IMR-90 (cell line): ENCODE measurements at regions not wholly inside any gene's neighbourhood (a gene's known extent, or its start where the extent isn't known, plus 50 kb on each side); places are given as distances from the start of the nearest gene placed in this dataset.

Source experiments
- ATAC-seq: fragments of 200-7000 bp; cut with Tn5 transposase; 2 replicates; pipeline ENCODE4 v1.9.1; 2020; ENCODE audit warnings: low read depth, mild to moderate bottlenecking, moderate library complexity
- BruUV-seq: library from RNA; stranded (reverse); fragments of 400-500 nt; replicated peaks from 2 replicates; lab custom pipeline; 2021; lab: Mats Ljungman, UMichigan
- CTCF ChIA-PET: fragments of 300-600 bp; formaldehyde crosslinking; extraction: SDS; loops from one replicate; lab custom pipeline; 2021; ENCODE audit warnings: antibody characterized with exemption; lab: Yijun Ruan, JAX
- POLR2A ChIA-PET: fragments of 300-600 bp; sonication (Branson Sonifier 250); formaldehyde crosslinking; loops from one replicate; lab custom pipeline; 2022; ENCODE audit warnings: antibody characterized with exemption; ENCODE audit not compliant: unreplicated experiment; lab: Charles Lee
- DNase-seq: peaks from one replicate; pipeline ENCODE4 v3.0.0; 2013
- H2AFZ ChIP-seq: replicated peaks from 2 replicates; pipeline ENCODE3; 2013; ENCODE audit warnings: low read length, mild to moderate bottlenecking; ENCODE audit not compliant: poor library complexity
- H2AK5ac ChIP-seq: 2 replicates; pipeline ENCODE4 v1.6.1; 2013; ENCODE audit warnings: low read depth, low read length, inconsistent platforms
- H2AK9ac ChIP-seq: replicated peaks from 2 replicates; pipeline ENCODE3; 2013; ENCODE audit warnings: mild to moderate bottlenecking, low read depth, low read length, moderate library complexity; ENCODE audit not compliant: poor library complexity
- H2BK120ac ChIP-seq: 2 replicates; pipeline ENCODE4 v1.6.1; 2013; ENCODE audit warnings: low read depth, low read length, inconsistent platforms
- H2BK15ac ChIP-seq: 3 replicates; pipeline ENCODE4 v1.6.1; 2013; ENCODE audit warnings: low read depth, low read length, inconsistent platforms
- H2BK20ac ChIP-seq: 2 replicates; pipeline ENCODE4 v1.6.1; 2013; ENCODE audit warnings: low read depth, mild to moderate bottlenecking, inconsistent platforms, low read length, moderate library complexity
- H2BK5ac ChIP-seq: 2 replicates; pipeline ENCODE4 v1.6.1; 2013; ENCODE audit warnings: mild to moderate bottlenecking, low read depth, low read length, inconsistent platforms; ENCODE audit not compliant: poor library complexity, severe bottlenecking
- H3K14ac ChIP-seq: replicated peaks from 2 replicates; pipeline ENCODE4 v1.6.1; 2013; ENCODE audit warnings: low read depth, low read length, inconsistent platforms
- H3K18ac ChIP-seq: 2 replicates; pipeline ENCODE4 v1.6.1; 2013; ENCODE audit warnings: low read depth, low read length, control low read depth
- H3K23ac ChIP-seq: 2 replicates; pipeline ENCODE4 v1.6.1; 2013; ENCODE audit warnings: low read depth, low read length, inconsistent platforms
- H3K27ac ChIP-seq: 2 replicates; pipeline ENCODE4 v1.5.1; 2013; ENCODE audit warnings: mild to moderate bottlenecking, control low read depth, low read length; ENCODE audit not compliant: insufficient read depth
- H3K27me3 ChIP-seq: 2 replicates; pipeline ENCODE4 v1.6.1; 2013; ENCODE audit warnings: low read length; ENCODE audit not compliant: control insufficient read depth, insufficient read depth
- H3K36me3 ChIP-seq: 2 replicates; pipeline ENCODE4 v1.6.1; 2013; ENCODE audit warnings: low read length, mixed read lengths; ENCODE audit not compliant: control insufficient read depth, insufficient read depth
- H3K4ac ChIP-seq: 2 replicates; pipeline ENCODE4 v1.6.1; 2013; ENCODE audit warnings: low read depth, low read length, inconsistent platforms
- H3K4me1 ChIP-seq: 2 replicates; pipeline ENCODE4 v1.6.1; 2013; ENCODE audit warnings: low read length, mixed read lengths; ENCODE audit not compliant: control insufficient read depth, insufficient read depth
- H3K4me2 ChIP-seq: 2 replicates; pipeline ENCODE4 v1.6.1; 2013; ENCODE audit warnings: low read depth, mild to moderate bottlenecking, control low read depth, low read length, moderate library complexity
- H3K4me3 ChIP-seq: 2 replicates; pipeline ENCODE4 v1.5.1; 2013; ENCODE audit warnings: low read depth, mild to moderate bottlenecking, control low read depth, low read length, moderate library complexity; ENCODE audit not compliant: insufficient read depth
- H3K56ac ChIP-seq: 2 replicates; pipeline ENCODE4 v1.6.1; 2013; ENCODE audit warnings: low read length, inconsistent platforms; ENCODE audit not compliant: insufficient read depth; ENCODE audit errors: extremely low read depth
- H3K79me1 ChIP-seq, 2 experiments: 2 replicates each; pipeline ENCODE4 v1.6.1; 2013; ENCODE audit warnings: low read length in 2 of 2, inconsistent platforms in 1 of 2, low read depth in 1 of 2
- H3K9ac ChIP-seq: 2 replicates; pipeline ENCODE4 v1.6.1; 2013; ENCODE audit warnings: low read depth, low read length, control low read depth
- H3K9me1 ChIP-seq: 2 replicates; pipeline ENCODE4 v1.6.1; 2013; ENCODE audit warnings: low read length, inconsistent platforms; ENCODE audit not compliant: insufficient read depth
- H3K9me3 ChIP-seq: 2 replicates; pipeline ENCODE4 v1.6.1; 2013; ENCODE audit warnings: low read length; ENCODE audit not compliant: control insufficient read depth, insufficient read depth
- H4K20me1 ChIP-seq: 2 replicates; pipeline ENCODE4 v1.6.1; 2013; ENCODE audit warnings: low read length, inconsistent platforms; ENCODE audit not compliant: insufficient read depth
- H4K5ac ChIP-seq: 2 replicates; pipeline ENCODE4 v1.6.1; 2013; ENCODE audit warnings: mild to moderate bottlenecking, low read depth, low read length, control low read depth
- H4K8ac ChIP-seq, 2 experiments: 2 replicates each; pipeline ENCODE4 v1.6.1; 2013; ENCODE audit warnings: low read depth in 2 of 2, low read length in 2 of 2, control low read depth in 1 of 2, inconsistent platforms in 1 of 2
- H4K91ac ChIP-seq: 2 replicates; pipeline ENCODE4 v1.6.1; 2013; ENCODE audit warnings: low read depth, low read length, inconsistent platforms; ENCODE audit not compliant: insufficient read depth
- CEBPB ChIP-seq: IDR thresholded peaks from 2 replicates; pipeline ENCODE4 v1.6.1; 2012; ENCODE audit warnings: low read depth, low read length, improper control_type of control experiment
- CHD1 ChIP-seq: IDR thresholded peaks from 2 replicates; pipeline ENCODE4 v1.6.1; 2012; ENCODE audit warnings: low read depth, low read length, improper control_type of control experiment
- CTCF ChIP-seq: conservative IDR thresholded peaks from 2 replicates; pipeline ENCODE4 v1.5.1; 2012; ENCODE audit warnings: mild to moderate bottlenecking, low read depth, low read length, improper control_type of control experiment
- ELK1 ChIP-seq: fragments of 150-350 bp; IDR thresholded peaks from 2 replicates; pipeline ENCODE4 v1.6.1; 2016; ENCODE audit warnings: low read depth, mild to moderate bottlenecking, low read length, moderate library complexity, borderline replicate concordance
- FOS ChIP-seq: fragments of 150-350 bp; IDR thresholded peaks from 2 replicates; pipeline ENCODE4 v1.6.1; 2016; ENCODE audit warnings: low read depth, low read length
- MAFK ChIP-seq: IDR thresholded peaks from 2 replicates; pipeline ENCODE4 v1.6.1; 2012; ENCODE audit warnings: low read depth, low read length, improper control_type of control experiment
- MAZ ChIP-seq: IDR thresholded peaks from 2 replicates; pipeline ENCODE4 v1.6.1; 2012; ENCODE audit warnings: low read depth, mild to moderate bottlenecking, low read length, improper control_type of control experiment, moderate library complexity, borderline replicate concordance
- MXI1 ChIP-seq: IDR thresholded peaks from 2 replicates; pipeline ENCODE4 v1.6.1; 2012; ENCODE audit warnings: low read depth, mild to moderate bottlenecking, low read length, moderate library complexity, borderline replicate concordance
- NFE2L2 ChIP-seq: fragments of 150-350 bp; IDR thresholded peaks from 2 replicates; pipeline ENCODE4 v1.6.1; 2016; ENCODE audit warnings: low read depth, mild to moderate bottlenecking, low read length
- POLR2A ChIP-seq: IDR thresholded peaks from 2 replicates; pipeline ENCODE4 v1.6.1; 2012; ENCODE audit warnings: mild to moderate bottlenecking, low read depth, low read length
- RAD21 ChIP-seq: IDR thresholded peaks from 2 replicates; pipeline ENCODE4 v1.6.1; 2012; ENCODE audit warnings: low read length, improper control_type of control experiment
- RCOR1 ChIP-seq: IDR thresholded peaks from 2 replicates; pipeline ENCODE4 v1.6.1; 2012; ENCODE audit warnings: mild to moderate bottlenecking, low read length, improper control_type of control experiment; ENCODE audit not compliant: insufficient replicate concordance
- RFX5 ChIP-seq: IDR thresholded peaks from 2 replicates; pipeline ENCODE4 v1.8.0; 2012; ENCODE audit warnings: low read depth, mild to moderate bottlenecking, low read length, moderate library complexity
- SMC3 ChIP-seq: fragments of 150-350 bp; IDR thresholded peaks from 2 replicates; pipeline ENCODE4 v1.6.1; 2016; ENCODE audit warnings: low read depth, mild to moderate bottlenecking, antibody characterized with exemption, low read length, moderate library complexity
- USF2 ChIP-seq: fragments of 150-350 bp; IDR thresholded peaks from 2 replicates; pipeline ENCODE4 v1.6.1; 2017; ENCODE audit warnings: mild to moderate bottlenecking, antibody characterized with exemption, low read length, low read depth
- WGBS, 2 experiments: methylation state at CpG; one replicate each; pipeline versions ENCODE4 v1.1.5 to v1.1.7; 2013; ENCODE audit warnings: missing lambda C conversion rate in 2 of 2; ENCODE audit not compliant: insufficient read length in 1 of 2; ENCODE audit errors: extremely low coverage in 2 of 2; 5-methylcytosine and 5-hydroxymethylcytosine counted together
- dilution Hi-C: fragments of 300-500 bp; cut with HindIII; formaldehyde crosslinking; loops from one replicate; pipeline ENCODE4 v1.14.3; 2018; ENCODE audit warnings: low sequenced_read_pairs; ENCODE audit not compliant: unreplicated experiment
- in situ Hi-C: fragments of 300-500 bp; cut with MboI; formaldehyde crosslinking; loops from 3 replicates; pipeline ENCODE4 v1.14.3; 2019; ENCODE audit warnings: low sequenced_read_pairs, inconsistent platforms, mixed read lengths
- intact Hi-C: fragments of 100-400 bp; cut with micrococcal nuclease; formaldehyde crosslinking; loops from 2 replicates; pipeline ENCODE4 v1.10.0; 2022

GRCh38 chr12:43008953-43009845 lies 419.7 kb upstream of the PRICKLE1 start:
- H3K4ac ChIP-seq, result no peak overlapping the region
- no peak overlapping the region for H2BK15ac ChIP-seq
- no CpG with 5 or more reads among the region's 2 CpGs for WGBS, 2 experiments
- H2BK5ac ChIP-seq, result no peak overlapping the region
- no peaks in the 10 kb centered on the region for H3K4me1 ChIP-seq
- H2AFZ ChIP-seq, result no peak overlapping the region
- H2AK9ac ChIP-seq, result no peak overlapping the region
- intact Hi-C loops (no loop called here), dilution Hi-C loops (no loop called here), in situ Hi-C loops (no loop called here)
- H4K8ac ChIP-seq, result no peak overlapping the region
- no peak overlapping the region for H4K5ac ChIP-seq
- no peak overlapping the region for H2BK120ac ChIP-seq
- no peaks in the 10 kb centered on the region for H3K27me3 ChIP-seq
- H3K79me1 ChIP-seq, result no peaks in the 10 kb centered on the region
- H3K9me3 ChIP-seq, result no peaks in the 10 kb centered on the region; the same call in 1 of the 2 replicates
- H2BK20ac ChIP-seq, result no peak overlapping the region
- no peak overlapping the region for H3K4me2 ChIP-seq
- ChIA-PET POLR2A (no interaction called here), CTCF (no interaction called here)
- H3K9me1 ChIP-seq, result no peaks in the 10 kb centered on the region
- H3K23ac ChIP-seq, result no peak overlapping the region
- H4K20me1 ChIP-seq, result no peaks in the 10 kb centered on the region
- ATAC-seq, result no peak
- no TSS peak for BruUV-seq
- no peak overlapping the region for H2AK5ac ChIP-seq
- no peaks in the 10 kb centered on the region for H3K36me3 ChIP-seq
- no peak overlapping the region for H3K56ac ChIP-seq
- no peak for DNase-seq
- no peak overlapping the region for H3K27ac ChIP-seq
- H3K18ac ChIP-seq, result no peak overlapping the region
- H3K14ac ChIP-seq, result no peak overlapping the region
- H3K4me3 ChIP-seq, result no peak overlapping the region
- H3K9ac ChIP-seq, result no peak overlapping the region
- no peak overlapping the region for H4K91ac ChIP-seq
- TF ChIP-seq MXI1 (no peak), MAFK (no peak), RCOR1 (no peak), ELK1 (no peak), RFX5 (no peak), POLR2A (no peak), CHD1 (no peak), NFE2L2 (no peak), CEBPB (no peak), CTCF (no peak), FOS (no peak), MAZ (no peak), SMC3 (no peak), RAD21 (no peak), USF2 (no peak)
